CD4-positive, alpha-beta memory T cell (primary cell): ENCODE measurements at regions not wholly inside any gene's neighbourhood (a gene's known extent, or its start where the extent isn't known, plus 50 kb on each side); places are given as distances from the start of the nearest gene placed in this dataset.

ENCODE experiments used
- CTCF ChIA-PET: fragments of 350-600 bp; sonication (Branson Sonifier 250); formaldehyde crosslinking; loops from one replicate; lab custom pipeline; 2021; ENCODE audit warnings: inconsistent platforms; ENCODE audit not compliant: partially characterized antibody; lab: Charles Lee
- POLR2A ChIA-PET: fragments of 350-600 bp; sonication (Branson Sonifier 250); formaldehyde crosslinking; loops from one replicate; lab custom pipeline; 2021; ENCODE audit not compliant: partially characterized antibody; lab: Charles Lee
- DNase-seq, 5 donors: peaks; one replicate each; pipeline versions ENCODE4 v3.0.0 to v3.0.0-alpha.2; 2020 to 2022; ENCODE audit warnings: mixed read lengths in 1 of 5
- H3K27ac ChIP-seq: one replicate; pipeline ENCODE4 v1.7.0; 2013; ENCODE audit warnings: low read depth, low read length
- H3K27me3 ChIP-seq: 2 replicates; pipeline ENCODE4 v1.7.0; 2013; ENCODE audit warnings: mild to moderate bottlenecking, low read length, moderate library complexity; ENCODE audit not compliant: insufficient read depth
- H3K36me3 ChIP-seq: 2 replicates; pipeline ENCODE4 v1.7.0; 2013; ENCODE audit warnings: mild to moderate bottlenecking, low read length, moderate library complexity; ENCODE audit not compliant: insufficient read depth
- H3K4me1 ChIP-seq: 2 replicates; pipeline ENCODE4 v1.7.0; 2013; ENCODE audit warnings: mild to moderate bottlenecking, low read length, moderate library complexity; ENCODE audit not compliant: insufficient read depth
- H3K4me3 ChIP-seq, 2 donors: one replicate each; pipeline ENCODE4 v1.7.0; 2013; ENCODE audit warnings: low read length in 2 of 2, mild to moderate bottlenecking in 1 of 2
- H3K9me3 ChIP-seq, 2 donors: one replicate each; pipeline ENCODE4 v1.7.0; 2013; ENCODE audit warnings: low read length in 2 of 2, control low read depth in 1 of 2; ENCODE audit not compliant: control insufficient read depth in 1 of 2
- H3K27ac Mint-ChIP-seq, 7 donors: one replicate each; pipeline ENCODE4 v1.8.0; 2020 to 2021; ENCODE audit warnings: mixed read lengths in 7 of 7, mild to moderate bottlenecking in 6 of 7, inconsistent platforms in 3 of 7, moderate library complexity in 3 of 7
- H3K27me3 Mint-ChIP-seq, 2 donors: one replicate each; pipeline ENCODE4 v1.8.0; 2020 to 2021; ENCODE audit warnings: mixed read lengths in 2 of 2
- H3K36me3 Mint-ChIP-seq, 2 donors: one replicate each; pipeline ENCODE4 v1.8.0; 2020 to 2021; ENCODE audit warnings: mixed read lengths in 2 of 2, inconsistent platforms in 1 of 2, mild to moderate bottlenecking in 1 of 2
- H3K4me1 Mint-ChIP-seq, 4 donors: one replicate each; pipeline ENCODE4 v1.8.0; 2020 to 2021; ENCODE audit warnings: mixed read lengths in 4 of 4, mild to moderate bottlenecking in 1 of 4
- H3K4me3 Mint-ChIP-seq, 8 donors: one replicate each; pipeline ENCODE4 v1.8.0; 2020 to 2021; ENCODE audit warnings: mixed read lengths in 8 of 8, mild to moderate bottlenecking in 7 of 8, moderate library complexity in 6 of 8, inconsistent platforms in 3 of 8
- H3K9me3 Mint-ChIP-seq, 8 donors: one replicate each; pipeline ENCODE4 v1.8.0; 2020 to 2021; ENCODE audit warnings: mixed read lengths in 8 of 8, mild to moderate bottlenecking in 5 of 8, inconsistent platforms in 3 of 8, moderate library complexity in 1 of 8
- intact Hi-C: fragments of 100-400 bp; cut with micrococcal nuclease; formaldehyde crosslinking; loops from one replicate; pipeline ENCODE4 v1.15.1; 2023

GRCh38 chr10:10699427-10699826 is 318.2 kb upstream of the CELF2 start:
- no peaks in the 10 kb centered on the region for H3K4me1 Mint-ChIP-seq
- intact Hi-C loops, result no loop called here
- Histone ChIP-seq H3K27me3 (no peaks in the 10 kb centered on the region), H3K4me1 (no peaks in the 10 kb centered on the region), H3K9me3 (no peaks in the 10 kb centered on the region), H3K27ac (no peak overlapping the region), H3K4me3 (no peak overlapping the region), H3K36me3 (no peaks in the 10 kb centered on the region)
- POLR2A ChIA-PET, result no interaction called here
- no peak for DNase-seq
- peaks cover 0 to 5% (median 0%) of the 10 kb centered on the region in 8 donors for H3K9me3 Mint-ChIP-seq
- no peak overlapping the region for H3K27ac Mint-ChIP-seq
- H3K4me3 Mint-ChIP-seq, result no peak overlapping the region
- H3K36me3 Mint-ChIP-seq, result no peaks in the 10 kb centered on the region
- CTCF ChIA-PET, result no interaction called here
- peaks cover 5 to 13% of the 10 kb centered on the region in 2 donors for H3K27me3 Mint-ChIP-seq

GRCh38 chr10:10701084-10701611 is 316.5 kb upstream of the CELF2 start:
- intact Hi-C loops, result no loop called here
- POLR2A ChIA-PET, result no interaction called here
- H3K27me3 ChIP-seq, result no peaks in the 10 kb centered on the region
- peaks cover 7 to 13% of the 10 kb centered on the region in 2 donors for H3K27me3 Mint-ChIP-seq
- peaks cover 0 to 5% (median 0%) of the 10 kb centered on the region in 8 donors for H3K9me3 Mint-ChIP-seq
- no peak overlapping the region for H3K4me3 ChIP-seq
- no peaks in the 10 kb centered on the region for H3K36me3 ChIP-seq
- H3K27ac ChIP-seq, result no peak overlapping the region
- no peaks in the 10 kb centered on the region for H3K4me1 ChIP-seq
- H3K36me3 Mint-ChIP-seq, result no peaks in the 10 kb centered on the region
- no peak for DNase-seq
- H3K27ac Mint-ChIP-seq, result no peak overlapping the region
- CTCF ChIA-PET, result no interaction called here
- H3K4me1 Mint-ChIP-seq, result no peaks in the 10 kb centered on the region
- no peaks in the 10 kb centered on the region for H3K9me3 ChIP-seq
- no peak overlapping the region for H3K4me3 Mint-ChIP-seq

GRCh38 chr10:10702211-10702610 is 315.5 kb upstream of the CELF2 start:
- peaks cover 3 to 9% of the 10 kb centered on the region in 2 donors for H3K27me3 Mint-ChIP-seq
- ChIA-PET CTCF (no interaction called here), POLR2A (no interaction called here)
- Histone ChIP-seq H3K4me1 (no peaks in the 10 kb centered on the region), H3K4me3 (no peak overlapping the region), H3K27me3 (no peaks in the 10 kb centered on the region), H3K36me3 (no peaks in the 10 kb centered on the region), H3K9me3 (no peaks in the 10 kb centered on the region), H3K27ac (no peak overlapping the region)
- no peaks in the 10 kb centered on the region for H3K4me1 Mint-ChIP-seq
- no peak overlapping the region for H3K4me3 Mint-ChIP-seq
- H3K27ac Mint-ChIP-seq, result no peak overlapping the region
- intact Hi-C loops, result no loop called here
- H3K9me3 Mint-ChIP-seq, result peaks cover 0 to 1% (median 0%) of the 10 kb centered on the region in 8 donors
- no peaks in the 10 kb centered on the region for H3K36me3 Mint-ChIP-seq
- DNase-seq, result no peak

GRCh38 chr10:10703382-10703781 is 314.3 kb upstream of the CELF2 start:
- Mint-ChIP-seq H3K36me3 (no peaks in the 10 kb centered on the region), H3K4me1 (no peaks in the 10 kb centered on the region), H3K4me3 (no peak overlapping the region), H3K27me3 (peaks cover 2 to 5% of the 10 kb centered on the region in 2 donors), H3K27ac (no peak overlapping the region), H3K9me3 (peaks cover 0 to 1% (median 0%) of the 10 kb centered on the region in 8 donors)
- Histone ChIP-seq H3K27ac (no peak overlapping the region), H3K4me1 (no peaks in the 10 kb centered on the region), H3K36me3 (no peaks in the 10 kb centered on the region), H3K27me3 (no peaks in the 10 kb centered on the region), H3K4me3 (no peak overlapping the region), H3K9me3 (no peaks in the 10 kb centered on the region)
- CTCF ChIA-PET, result no interaction called here
- POLR2A ChIA-PET, result no interaction called here
- no peak for DNase-seq
- intact Hi-C loops, result no loop called here

- Histone ChIP-seq H3K4me1 (no peaks in the 10 kb centered on the region), H3K4me3 (no peak overlapping the region), H3K36me3 (no peaks in the 10 kb centered on the region), H3K9me3 (no peaks in the 10 kb centered on the region), H3K27ac (no peak overlapping the region), H3K27me3 (no peaks in the 10 kb centered on the region)
- Mint-ChIP-seq H3K4me1 (no peaks in the 10 kb centered on the region), H3K36me3 (no peaks in the 10 kb centered on the region), H3K27ac (no peak overlapping the region), H3K4me3 (no peak overlapping the region), H3K27me3 (peaks cover 1 to 10% of the 10 kb centered on the region in 2 donors), H3K9me3 (peaks cover 0 to 5% (median 0%) of the 10 kb centered on the region in 8 donors)
- POLR2A ChIA-PET, result no interaction called here
- intact Hi-C loops, result no loop called here
- CTCF ChIA-PET, result no interaction called here
- DNase-seq, result no peak
These were observed 305.4 kb upstream of the CELF2 start for GRCh38 chr10:10712155-10712704.

GRCh38 chr10:10714327-10714726 is 303.3 kb upstream of the CELF2 start:
- Histone ChIP-seq H3K27ac (no peak overlapping the region), H3K9me3 (no peaks in the 10 kb centered on the region), H3K36me3 (no peaks in the 10 kb centered on the region), H3K4me1 (no peaks in the 10 kb centered on the region), H3K4me3 (no peak overlapping the region), H3K27me3 (no peaks in the 10 kb centered on the region)
- Mint-ChIP-seq H3K4me1 (no peaks in the 10 kb centered on the region), H3K36me3 (no peaks in the 10 kb centered on the region), H3K9me3 (peaks cover 0 to 5% (median 0%) of the 10 kb centered on the region in 8 donors), H3K4me3 (no peak overlapping the region), H3K27me3 (peaks cover 1 to 10% of the 10 kb centered on the region in 2 donors), H3K27ac (no peak overlapping the region)
- no peak for DNase-seq
- intact Hi-C loops, result no loop called here
- CTCF ChIA-PET, result no interaction called here
- POLR2A ChIA-PET, result no interaction called here

- Histone ChIP-seq H3K4me1 (no peaks in the 10 kb centered on the region), H3K36me3 (no peaks in the 10 kb centered on the region), H3K27me3 (no peaks in the 10 kb centered on the region), H3K9me3 (no peaks in the 10 kb centered on the region), H3K4me3 (no peak overlapping the region), H3K27ac (no peak overlapping the region)
- H3K4me3 Mint-ChIP-seq, result no peak overlapping the region
- H3K27ac Mint-ChIP-seq, result no peak overlapping the region
- H3K4me1 Mint-ChIP-seq, result no peaks in the 10 kb centered on the region
- ChIA-PET POLR2A (no interaction called here), CTCF (no interaction called here)
- peaks cover 0 to 5% (median 0%) of the 10 kb centered on the region in 8 donors for H3K9me3 Mint-ChIP-seq
- intact Hi-C loops, result no loop called here
- no peak for DNase-seq
- H3K36me3 Mint-ChIP-seq, result no peaks in the 10 kb centered on the region
- peaks cover 1% of the 10 kb centered on the region in 2 donors for H3K27me3 Mint-ChIP-seq
These were observed 300.7 kb upstream of the CELF2 start for GRCh38 chr10:10716972-10717371.
